Glomerular endothelial cell (primary cell): ENCODE measurements at regions not wholly inside any gene's neighbourhood (a gene's known extent, or its start where the extent isn't known, plus 50 kb on each side); places are given as distances from the start of the nearest gene placed in this dataset.

Experiments used
- DNase-seq: peaks from one replicate; pipeline ENCODE4 v3.0.0-alpha.2; 2011; ENCODE audit warnings: low read depth, low spot score; ENCODE audit errors: extremely low read depth

- DNase-seq, result no peak
Observed at GRCh38 chr11:116144387-116144958, 628.3 kb downstream of the BUD13 start.

DNA sequence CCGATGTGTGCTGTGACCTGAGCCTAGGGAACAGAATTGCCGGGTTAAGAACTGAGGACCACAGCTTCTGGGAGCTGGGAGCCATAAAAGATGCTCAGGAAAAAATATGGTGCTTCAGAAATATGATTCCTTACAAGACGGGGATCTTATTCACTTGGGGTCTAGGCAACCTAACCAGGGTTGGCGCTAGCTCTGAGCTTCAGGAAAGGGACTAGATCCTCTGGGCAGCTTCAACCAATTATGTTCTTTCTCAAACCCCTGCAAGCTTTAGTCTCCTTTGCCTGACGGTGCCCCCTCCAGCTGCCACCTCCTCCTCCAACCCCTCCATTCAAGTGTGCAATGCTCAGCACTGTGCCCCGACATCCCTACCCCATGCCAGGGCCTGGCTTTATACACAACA is 634.1 kb upstream of the CADM1 start:
- DNase-seq, result no peak

DNA sequence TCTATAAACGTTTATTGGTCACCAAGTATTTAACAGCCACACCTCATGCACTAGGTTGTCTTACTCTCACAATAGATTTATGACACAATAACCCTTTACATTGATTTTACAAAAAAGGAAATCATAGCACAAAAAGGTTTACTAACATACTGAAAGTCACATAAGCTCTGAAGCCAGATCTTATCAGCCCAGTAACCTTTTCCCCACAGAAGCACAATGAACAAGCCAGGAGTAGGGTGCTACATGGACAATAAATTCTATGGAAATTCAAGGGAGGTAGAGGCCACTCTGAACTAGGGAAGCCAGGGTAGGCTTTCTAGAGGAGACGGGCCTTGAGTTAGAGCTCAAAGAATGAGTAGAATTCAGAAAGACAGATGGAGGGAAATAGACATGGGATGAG is 633.5 kb upstream of the CADM1 start:
- no peak for DNase-seq

DNA sequence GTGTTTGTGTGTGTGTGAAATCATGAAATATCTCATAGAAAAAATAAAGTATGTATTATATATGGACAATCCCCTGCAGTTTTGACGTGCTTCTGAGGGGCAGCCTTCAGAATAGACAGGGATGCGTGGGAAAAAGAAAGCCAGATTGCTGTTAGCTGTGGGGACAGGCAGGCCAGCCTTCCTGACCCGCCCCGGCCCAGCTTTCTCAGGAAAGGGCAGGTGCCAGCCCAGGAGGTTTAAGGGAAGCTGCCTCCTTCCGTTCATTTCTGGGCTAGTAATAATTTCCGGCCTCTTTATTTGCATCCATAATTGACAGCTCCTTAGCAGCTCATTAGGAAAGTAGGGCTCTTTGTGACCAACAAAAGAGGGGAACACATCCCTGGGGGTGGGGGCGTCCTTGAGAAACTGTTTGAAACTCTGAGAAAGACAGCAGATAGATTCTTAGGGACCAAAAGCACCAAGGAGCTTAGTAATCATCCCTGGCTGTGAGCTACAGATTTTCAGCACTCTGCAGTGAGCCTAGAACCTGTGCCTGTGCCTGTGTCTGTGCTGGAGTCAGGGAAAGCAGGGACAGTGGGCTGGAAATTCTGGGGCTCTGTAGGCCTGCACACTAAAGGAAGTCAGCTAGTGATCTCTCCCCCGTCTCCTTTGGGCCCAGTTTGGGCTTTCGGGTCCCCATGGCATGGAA is 632.9 kb upstream of the CADM1 start:
- no peak for DNase-seq

DNA sequence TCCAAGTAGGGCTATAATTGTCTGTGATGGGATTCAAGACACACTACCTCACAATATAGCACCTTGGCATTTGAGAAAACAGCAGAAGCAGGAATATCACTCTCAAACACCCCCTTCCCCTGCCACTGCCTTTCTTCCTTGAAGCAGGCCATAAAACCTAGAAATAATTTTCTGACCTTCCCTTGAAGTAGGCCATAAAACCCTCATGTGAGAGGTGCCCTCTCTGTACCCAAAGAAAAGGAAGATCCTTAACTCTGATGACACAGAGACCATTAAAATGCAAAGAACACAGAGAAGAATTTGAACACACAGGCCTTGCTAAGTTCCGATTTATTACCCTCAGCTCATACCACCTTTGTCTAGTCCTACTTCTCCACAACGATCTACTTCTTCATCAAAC is 631.7 kb upstream of the CADM1 start:
- no peak for DNase-seq

- DNase-seq, result no peak
Observed at GRCh38 chr11:116134450-116134849, 630.2 kb upstream of the CADM1 start.

DNA sequence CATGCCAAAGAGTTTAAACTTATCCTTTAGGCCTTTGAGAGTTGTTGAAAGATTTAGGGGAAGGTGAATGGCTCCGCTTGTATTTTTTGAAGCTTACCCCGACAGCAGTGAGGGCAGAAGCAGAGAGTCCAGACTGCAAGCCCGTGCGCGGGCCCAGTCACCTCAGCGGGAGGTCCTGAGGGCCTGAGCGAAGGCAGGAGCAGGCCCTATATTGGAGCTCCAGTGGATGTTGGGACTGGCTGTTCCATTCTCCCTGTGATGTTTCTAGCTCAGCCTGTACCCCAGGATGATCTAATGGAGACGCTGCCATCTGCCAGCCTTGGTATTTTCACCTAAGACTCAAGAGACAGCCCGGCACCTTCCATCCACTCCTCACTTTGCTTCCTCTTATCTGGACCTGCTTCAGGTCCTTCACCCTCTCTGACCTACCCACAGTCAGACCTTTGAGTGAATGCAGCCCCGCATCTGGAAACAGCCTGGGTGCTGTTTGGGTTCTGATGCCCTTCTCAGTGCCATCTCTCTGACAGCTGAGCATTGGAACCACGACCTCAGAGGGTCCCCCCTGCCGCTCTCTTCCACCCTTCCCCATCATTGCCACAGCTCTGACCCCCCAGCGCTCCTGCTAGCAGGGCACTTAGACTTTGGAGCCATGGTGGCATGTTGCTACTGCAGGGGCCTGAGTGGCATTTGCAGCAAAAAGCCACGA is 628.2 kb upstream of the CADM1 start:
- DNase-seq, result no peak

- no peak for DNase-seq
Observed at GRCh38 chr11:116130122-116130521, 625.9 kb upstream of the CADM1 start.

- no peak for DNase-seq
Observed at GRCh38 chr11:116129456-116129855, 625.2 kb upstream of the CADM1 start.

- no peak for DNase-seq
Observed at GRCh38 chr11:116126562-116126961, 622.3 kb upstream of the CADM1 start.

DNA sequence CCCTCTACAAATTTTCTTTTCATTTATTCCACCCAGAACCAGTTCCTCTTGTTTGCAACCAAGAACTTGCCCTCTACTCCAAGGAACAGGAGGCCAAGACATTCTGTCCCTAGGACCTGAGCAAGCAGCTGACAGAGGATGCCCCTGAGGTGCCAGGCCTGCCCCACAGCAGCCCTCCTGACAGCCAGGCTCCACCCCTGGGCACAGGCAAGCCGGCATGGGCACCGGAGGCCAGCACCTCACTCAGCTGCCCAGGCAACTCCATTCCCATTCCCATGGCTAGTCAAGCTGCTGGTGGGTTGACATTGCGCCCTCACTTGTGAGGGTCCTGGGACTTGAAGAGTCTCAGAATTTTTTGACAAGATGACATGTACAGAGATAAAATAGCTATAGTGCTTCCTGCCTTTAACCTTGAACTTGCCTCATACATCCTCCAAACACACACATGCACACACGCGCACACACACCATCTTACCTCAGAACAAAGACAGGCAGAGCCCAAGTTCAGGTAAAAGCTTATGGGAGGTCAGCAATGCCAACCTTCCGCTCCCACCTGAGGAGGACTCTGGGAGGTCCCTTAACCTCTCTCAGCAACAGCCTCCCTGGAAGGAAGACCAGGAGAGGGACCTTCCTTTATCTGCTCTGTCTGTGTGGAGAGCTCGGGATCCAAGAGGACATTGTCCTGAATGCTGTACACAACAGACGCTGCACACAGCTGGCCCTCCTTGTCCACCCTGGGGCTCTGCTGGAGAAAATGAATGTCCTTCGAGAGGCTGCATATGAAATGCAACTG is 620.9 kb upstream of the CADM1 start:
- DNase-seq, result no peak

DNA sequence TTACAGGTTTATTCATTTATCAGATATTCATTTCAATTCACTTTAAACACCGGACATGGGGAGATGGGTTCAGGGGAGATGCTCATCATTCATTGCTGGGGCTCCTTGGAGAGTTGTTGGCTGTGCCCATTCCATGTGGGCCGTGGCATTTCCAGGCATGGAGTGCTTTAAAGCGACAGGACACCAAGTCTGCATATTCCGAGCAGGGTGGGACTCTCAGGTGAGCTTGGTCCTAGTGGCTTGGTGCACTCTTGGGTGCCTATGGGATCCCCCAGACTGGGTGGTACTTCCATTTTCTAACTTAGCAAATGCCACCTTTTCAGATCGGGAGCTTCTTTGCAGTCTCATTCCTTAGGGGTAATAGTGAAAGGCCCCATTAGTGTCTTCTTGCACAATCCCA is 619.5 kb upstream of the CADM1 start:
- DNase-seq, result no peak

GRCh38 chr11:116122697-116123472 is 618.7 kb upstream of the CADM1 start:
- no peak for DNase-seq

DNA sequence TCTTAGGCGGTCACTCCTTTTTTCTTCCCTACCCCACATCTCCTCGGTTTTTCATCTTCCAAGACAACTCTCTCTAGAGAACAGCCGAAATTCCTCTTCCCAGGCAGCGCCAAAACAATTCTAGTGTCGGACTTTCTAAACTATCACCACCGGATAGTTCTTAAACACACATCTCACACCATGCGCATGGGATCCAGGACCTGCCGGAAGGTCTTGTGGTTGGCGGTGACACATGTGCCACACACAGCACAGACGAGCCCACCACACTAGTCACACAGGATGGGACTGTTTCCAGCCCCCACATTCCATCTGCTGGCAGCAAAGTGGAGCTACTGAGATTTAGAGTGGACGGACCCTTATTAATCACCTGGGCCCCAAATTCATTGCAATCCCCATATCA is 614.9 kb upstream of the CADM1 start:
- no peak for DNase-seq

DNA sequence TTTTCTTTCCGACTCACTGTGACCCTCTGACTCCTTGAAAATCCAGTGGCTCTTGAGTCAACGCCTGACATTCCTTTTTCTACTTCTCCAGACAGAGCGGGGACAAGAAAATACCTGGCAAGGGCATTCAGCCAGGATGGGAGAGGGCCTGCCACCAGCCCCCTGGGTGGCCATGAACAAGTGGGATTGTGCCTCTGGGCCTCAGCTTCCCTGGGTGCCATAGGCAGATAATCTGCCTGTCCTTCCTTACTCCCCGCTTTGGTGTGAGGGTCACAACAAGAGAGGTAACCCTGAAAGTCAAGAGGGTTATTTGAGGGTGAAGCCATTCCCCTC is 613.9 kb upstream of the CADM1 start:
- DNase-seq, result no peak

DNA sequence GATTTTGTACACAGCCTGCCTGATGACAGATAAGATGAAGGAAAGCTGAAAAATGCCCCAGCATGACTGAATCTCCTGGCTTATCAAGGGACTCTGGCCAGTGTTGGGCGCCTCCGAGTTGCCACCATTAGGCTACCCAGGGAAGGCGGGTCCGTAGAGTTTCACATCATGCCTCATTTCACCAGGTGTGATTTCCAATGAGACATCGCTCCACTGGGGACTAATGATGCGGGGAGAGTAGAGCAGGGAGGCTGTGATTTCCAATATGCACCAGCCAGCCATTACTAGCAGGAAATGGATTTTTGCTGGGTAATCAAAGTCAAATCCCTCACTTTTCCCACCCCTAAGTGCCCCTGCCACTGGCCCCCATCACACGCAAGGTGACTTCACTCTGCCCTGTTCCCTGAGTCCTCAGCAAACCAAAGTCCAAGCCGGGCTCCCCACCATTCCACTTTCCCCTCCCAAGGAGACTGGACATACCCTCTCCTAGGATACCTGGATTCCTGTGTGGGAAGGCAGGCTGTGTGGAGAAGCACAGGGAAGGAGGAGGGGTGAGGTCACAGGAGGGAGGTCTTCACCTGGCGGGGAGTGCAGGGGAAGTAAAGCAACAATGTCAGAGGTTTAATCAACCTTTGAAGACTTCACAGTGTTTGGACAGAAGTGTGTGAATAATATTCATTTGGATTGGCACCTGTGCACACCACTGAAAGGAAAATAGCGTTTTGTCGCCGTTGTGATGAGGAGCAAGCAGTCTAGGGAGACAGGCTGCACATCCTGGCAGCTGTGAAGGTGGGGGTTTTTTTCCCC is 613.3 kb upstream of the CADM1 start:
- no peak for DNase-seq

DNA sequence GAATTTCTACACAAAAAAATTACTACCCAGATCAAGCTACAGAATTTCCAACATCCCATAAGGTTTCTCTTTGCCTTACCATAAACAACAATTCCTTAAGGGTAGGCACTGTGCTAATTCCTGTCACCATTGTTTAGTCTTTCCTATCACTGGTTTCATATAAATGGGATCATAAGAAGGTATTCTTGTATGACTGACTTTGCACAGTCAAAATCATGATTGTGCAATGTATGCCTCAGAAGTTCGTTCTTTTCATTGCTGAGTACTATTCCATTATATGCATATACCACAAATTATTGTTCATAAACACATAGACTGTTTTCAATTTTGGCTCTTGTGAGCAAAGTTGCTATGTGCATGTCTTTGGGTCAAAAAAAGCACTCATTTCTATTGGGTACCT is 611.6 kb upstream of the CADM1 start:
- DNase-seq, result no peak

DNA sequence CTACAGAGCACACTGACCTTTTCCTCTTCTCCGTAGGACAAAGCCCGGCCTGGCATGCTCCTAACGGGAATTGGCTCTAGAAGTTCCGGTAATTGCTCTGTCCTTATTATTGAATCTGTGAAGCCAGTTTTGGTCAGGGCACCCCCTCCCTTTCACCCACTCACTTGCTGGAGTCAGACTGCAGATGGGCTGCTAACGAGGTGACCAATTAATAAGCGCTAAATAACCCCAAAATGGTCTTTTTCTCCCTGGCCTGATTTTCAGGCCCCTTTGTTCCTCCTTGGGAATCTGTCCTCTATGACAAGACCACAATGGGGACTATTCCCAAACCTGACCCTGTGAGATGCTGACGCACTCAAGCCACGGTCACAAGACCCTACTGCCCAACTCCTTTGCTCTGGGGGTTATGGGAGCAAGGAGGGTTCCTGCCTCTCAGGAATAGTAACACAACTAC is 610.0 kb upstream of the CADM1 start:
- DNase-seq, result no peak

DNA sequence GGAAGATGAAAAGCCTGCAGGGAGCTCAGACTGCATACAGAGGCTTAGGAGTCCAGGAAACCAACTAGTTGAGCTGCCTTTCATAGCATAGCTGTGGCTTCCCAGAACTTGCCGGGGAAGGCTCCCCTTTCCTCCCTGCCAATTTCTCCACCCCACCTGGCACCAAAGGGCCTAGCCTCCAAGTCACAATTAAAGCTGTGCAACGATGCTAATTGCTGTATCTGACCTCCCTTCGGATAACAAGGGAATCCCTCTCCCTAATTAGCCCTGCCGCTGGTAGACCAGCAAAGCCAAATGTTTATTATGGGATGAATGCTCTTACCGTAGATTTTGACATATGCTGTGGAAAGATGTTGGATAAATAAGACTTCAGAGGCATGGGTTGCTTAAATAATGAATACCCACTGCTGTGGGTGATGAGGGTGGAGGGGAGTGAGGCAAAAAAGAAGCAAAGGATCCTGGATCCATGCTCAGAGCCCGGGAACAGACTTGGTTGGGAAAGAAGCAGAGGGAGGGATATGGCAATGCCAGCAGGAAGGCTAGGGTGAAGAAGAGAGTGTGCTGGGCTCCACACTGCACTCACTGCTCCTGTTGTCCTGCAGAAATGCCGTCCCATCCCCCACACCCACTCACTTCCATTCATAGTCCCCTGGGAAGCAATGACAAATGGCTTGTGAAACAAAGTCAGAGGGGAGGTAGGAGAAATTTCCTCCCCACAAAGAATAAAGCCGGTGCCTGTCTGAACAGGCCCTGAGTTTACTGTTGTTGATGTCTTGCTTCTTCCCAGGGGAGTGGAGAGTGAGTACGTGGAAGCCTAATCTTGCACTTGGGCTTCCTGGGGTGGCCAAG is 608.1 kb upstream of the CADM1 start:
- DNase-seq, result no peak
